Neural progenitor cell (in vitro differentiated cells): ENCODE measurements at regions not wholly inside any gene's neighbourhood (a gene's known extent, or its start where the extent isn't known, plus 50 kb on each side); places are given as distances from the start of the nearest gene placed in this dataset.

Experiments
- DNase-seq: peaks from one replicate; pipeline ENCODE4 v3.0.0-alpha.2; 2016; ENCODE audit warnings: low spot score
- H2AFZ ChIP-seq: fragments of 200-600 bp; sonication (generic); replicated peaks from 2 replicates; pipeline ENCODE4 v1.6.1; 2016; ENCODE audit warnings: antibody characterized with exemption
- H3F3A ChIP-seq: fragments of 200-600 bp; sonication (generic); 2 replicates; pipeline ENCODE4 v1.6.1; 2016; ENCODE audit warnings: antibody characterized with exemption, low read depth
- H3K27ac ChIP-seq: fragments of 200-600 bp; sonication (generic); 2 replicates; pipeline ENCODE4 v1.5.1; 2016; ENCODE audit warnings: mild to moderate bottlenecking
- H3K27me3 ChIP-seq: fragments of 200-600 bp; sonication (generic); 2 replicates; pipeline ENCODE4 v1.6.1; 2016; ENCODE audit warnings: mild to moderate bottlenecking, moderate library complexity
- H3K36me3 ChIP-seq: fragments of 200-600 bp; sonication (generic); 2 replicates; pipeline ENCODE4 v1.5.1; 2016
- H3K4me1 ChIP-seq: fragments of 200-600 bp; sonication (generic); 2 replicates; pipeline ENCODE4 v1.6.1; 2016; ENCODE audit warnings: mixed run types
- H3K4me2 ChIP-seq: fragments of 200-600 bp; sonication (generic); 2 replicates; pipeline ENCODE4 v1.6.1; 2016
- H3K4me3 ChIP-seq: fragments of 200-600 bp; sonication (generic); 2 replicates; pipeline ENCODE4 v1.5.1; 2016
- H3K79me2 ChIP-seq: fragments of 200-600 bp; sonication (generic); 2 replicates; pipeline ENCODE4 v1.6.1; 2016; ENCODE audit warnings: low read depth
- H3K9ac ChIP-seq: fragments of 200-600 bp; sonication (generic); 2 replicates; pipeline ENCODE4 v1.6.1; 2016
- H3K9me3 ChIP-seq: fragments of 200-600 bp; sonication (generic); 2 replicates; pipeline ENCODE4 v1.5.1; 2016; ENCODE audit warnings: low read depth
- H4K20me1 ChIP-seq: fragments of 200-600 bp; sonication (generic); 2 replicates; pipeline ENCODE4 v1.6.1; 2016; ENCODE audit warnings: low read depth
- H3K27ac Mint-ChIP-seq: 3 replicates; pipeline ENCODE4 v1.8.0; 2021; ENCODE audit warnings: mixed read lengths
- H3K27me3 Mint-ChIP-seq: 2 replicates; pipeline ENCODE4 v1.8.0; 2022; ENCODE audit warnings: low read depth, mild to moderate bottlenecking, inconsistent platforms, moderate library complexity, mixed read lengths; ENCODE audit not compliant: insufficient read depth
- H3K36me3 Mint-ChIP-seq: 3 replicates; pipeline ENCODE4 v1.8.0; 2021; ENCODE audit warnings: mixed read lengths
- H3K4me1 Mint-ChIP-seq: 3 replicates; pipeline ENCODE4 v1.8.0; 2021; ENCODE audit warnings: mixed read lengths
- H3K4me3 Mint-ChIP-seq: 3 replicates; pipeline ENCODE4 v1.8.0; 2021; ENCODE audit warnings: mild to moderate bottlenecking, moderate library complexity, mixed read lengths
- H3K9me3 Mint-ChIP-seq: 3 replicates; pipeline ENCODE4 v1.8.0; 2020; ENCODE audit warnings: mixed read lengths
- EZH2 ChIP-seq: fragments of 200-600 bp; sonication (generic); IDR thresholded peaks from 2 replicates; pipeline ENCODE4 v1.6.1; 2017; ENCODE audit warnings: antibody characterized with exemption, mild to moderate bottlenecking, moderate library complexity
- EZH2phosphoT487 ChIP-seq: fragments of 200-600 bp; sonication (generic); IDR thresholded peaks from 2 replicates; pipeline ENCODE4 v1.6.1; 2017; ENCODE audit warnings: antibody characterized with exemption
- TF ChIP-seq, protein P1 (sequence below): fragments of 200-600 bp; sonication (generic); IDR thresholded peaks from 2 replicates; pipeline ENCODE4 v1.5.1; 2017; ENCODE audit warnings: antibody characterized with exemption, mild to moderate bottlenecking

- TF ChIP-seq EZH2, result no peak
- no peak for TF ChIP-seq EZH2phosphoT487
- TF ChIP-seq, protein P1, sequence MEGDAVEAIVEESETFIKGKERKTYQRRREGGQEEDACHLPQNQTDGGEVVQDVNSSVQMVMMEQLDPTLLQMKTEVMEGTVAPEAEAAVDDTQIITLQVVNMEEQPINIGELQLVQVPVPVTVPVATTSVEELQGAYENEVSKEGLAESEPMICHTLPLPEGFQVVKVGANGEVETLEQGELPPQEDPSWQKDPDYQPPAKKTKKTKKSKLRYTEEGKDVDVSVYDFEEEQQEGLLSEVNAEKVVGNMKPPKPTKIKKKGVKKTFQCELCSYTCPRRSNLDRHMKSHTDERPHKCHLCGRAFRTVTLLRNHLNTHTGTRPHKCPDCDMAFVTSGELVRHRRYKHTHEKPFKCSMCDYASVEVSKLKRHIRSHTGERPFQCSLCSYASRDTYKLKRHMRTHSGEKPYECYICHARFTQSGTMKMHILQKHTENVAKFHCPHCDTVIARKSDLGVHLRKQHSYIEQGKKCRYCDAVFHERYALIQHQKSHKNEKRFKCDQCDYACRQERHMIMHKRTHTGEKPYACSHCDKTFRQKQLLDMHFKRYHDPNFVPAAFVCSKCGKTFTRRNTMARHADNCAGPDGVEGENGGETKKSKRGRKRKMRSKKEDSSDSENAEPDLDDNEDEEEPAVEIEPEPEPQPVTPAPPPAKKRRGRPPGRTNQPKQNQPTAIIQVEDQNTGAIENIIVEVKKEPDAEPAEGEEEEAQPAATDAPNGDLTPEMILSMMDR, result no peak
Observed at GRCh38 chr3:113062705-113063104, 71.9 kb downstream of the GTPBP8 start.

DNA sequence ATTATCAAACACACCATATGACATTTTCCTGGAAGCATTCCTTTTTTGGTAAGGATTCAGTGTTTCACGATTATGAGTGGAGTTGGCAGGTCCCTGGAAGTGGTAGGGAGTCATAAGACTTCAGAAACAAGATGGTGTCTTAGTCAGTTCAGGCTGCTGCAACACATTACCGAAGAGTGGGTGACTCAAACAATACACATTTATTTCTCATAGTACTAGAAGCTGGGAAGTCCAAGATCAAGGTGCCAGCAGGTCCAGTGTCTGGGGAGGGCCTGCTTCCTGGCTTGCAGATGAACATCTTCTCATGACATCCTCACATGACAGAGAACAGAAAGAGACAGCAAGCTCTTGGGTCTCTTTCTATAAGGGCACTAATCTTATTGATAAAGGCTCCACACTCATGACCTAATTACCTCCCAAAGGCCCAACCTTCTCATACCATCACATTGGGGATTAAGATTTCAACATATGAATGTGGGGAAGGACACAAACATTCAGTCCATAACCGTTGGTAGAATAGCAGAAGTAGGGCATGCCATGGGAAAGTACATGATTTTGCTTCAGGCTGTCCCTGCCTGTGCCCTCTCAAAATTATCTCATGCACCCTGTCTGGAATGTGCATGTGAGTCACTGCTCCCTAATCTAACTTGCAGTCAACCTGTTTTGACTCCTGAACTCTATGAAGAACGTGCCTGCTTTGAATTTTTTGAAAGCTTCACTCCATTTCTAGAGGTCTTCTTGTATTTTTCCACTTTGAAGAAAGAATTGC is 72.5 kb downstream of the GTPBP8 start:
- peak overlapping the region; percentile 6 for H3K27ac Mint-ChIP-seq

More at GRCh38 chr3:113062705-113063104, 71.9 kb downstream of the GTPBP8 start:
- Histone ChIP-seq H3K9me3 (no peaks in the 10 kb centered on the region), H3F3A (no peaks in the 10 kb centered on the region), H2AFZ (no peak overlapping the region), H3K36me3 (no peaks in the 10 kb centered on the region), H3K9ac (no peak overlapping the region), H3K4me3 (no peak overlapping the region), H3K27ac (no peak overlapping the region), H3K27me3 (no peaks in the 10 kb centered on the region), H3K79me2 (no peaks in the 10 kb centered on the region), H4K20me1 (no peaks in the 10 kb centered on the region), H3K4me1 (no peaks in the 10 kb centered on the region), H3K4me2 (no peak overlapping the region)
- Mint-ChIP-seq H3K27ac (no peak overlapping the region), H3K9me3 (peaks cover 20% of the 10 kb centered on the region), H3K27me3 (peaks cover 4% of the 10 kb centered on the region), H3K4me1 (peaks cover 1% of the 10 kb centered on the region), H3K36me3 (peaks cover 34% of the 10 kb centered on the region), H3K4me3 (no peak overlapping the region)
- no peak for DNase-seq

GRCh38 chr3:113064183-113064582 is 73.4 kb downstream of the GTPBP8 start:
- Histone ChIP-seq H3K4me2 (no peak overlapping the region), H3K27ac (no peak overlapping the region), H3K36me3 (no peaks in the 10 kb centered on the region), H3K4me3 (no peak overlapping the region), H3K9ac (no peak overlapping the region), H3K27me3 (no peaks in the 10 kb centered on the region), H4K20me1 (no peaks in the 10 kb centered on the region), H3F3A (no peaks in the 10 kb centered on the region), H3K79me2 (no peaks in the 10 kb centered on the region), H2AFZ (no peak overlapping the region), H3K4me1 (no peaks in the 10 kb centered on the region), H3K9me3 (no peaks in the 10 kb centered on the region)
- Mint-ChIP-seq H3K4me3 (no peak overlapping the region), H3K36me3 (peaks cover 39% of the 10 kb centered on the region), H3K27me3 (peaks cover 3% of the 10 kb centered on the region), H3K27ac (no peak overlapping the region), H3K9me3 (peaks cover 27% of the 10 kb centered on the region), H3K4me1 (no peaks in the 10 kb centered on the region)
- TF ChIP-seq, protein P1, result no peak
- TF ChIP-seq EZH2phosphoT487, result no peak
- no peak for TF ChIP-seq EZH2
- DNase-seq, result no peak

More for the DNA sequence above, 72.5 kb downstream of the GTPBP8 start:
- H3K27me3 Mint-ChIP-seq, result peaks cover 3% of the 10 kb centered on the region
- Histone ChIP-seq H3K4me1 (no peaks in the 10 kb centered on the region), H4K20me1 (no peaks in the 10 kb centered on the region), H3K27ac (no peak overlapping the region), H3K36me3 (no peaks in the 10 kb centered on the region), H3K27me3 (no peaks in the 10 kb centered on the region), H3F3A (no peaks in the 10 kb centered on the region), H3K4me3 (no peak overlapping the region), H3K9ac (no peak overlapping the region), H3K79me2 (no peaks in the 10 kb centered on the region), H3K9me3 (no peaks in the 10 kb centered on the region), H3K4me2 (no peak overlapping the region), H2AFZ (no peak overlapping the region)
- no peak for DNase-seq
- peaks cover 37% of the 10 kb centered on the region for H3K36me3 Mint-ChIP-seq
- peaks cover 24% of the 10 kb centered on the region for H3K9me3 Mint-ChIP-seq
- no peaks in the 10 kb centered on the region for H3K4me1 Mint-ChIP-seq
- TF ChIP-seq, protein P1, result no peak
- TF ChIP-seq EZH2phosphoT487, result no peak
- no peak for TF ChIP-seq EZH2
- H3K4me3 Mint-ChIP-seq, result no peak overlapping the region
